GM21529 (cell line): ENCODE measurements at regions not wholly inside any gene's neighbourhood (a gene's known extent, or its start where the extent isn't known, plus 50 kb on each side); places are given as distances from the start of the nearest gene placed in this dataset.

Source experiments
- ATAC-seq: cut with Tn5 transposase; IDR thresholded peaks from one replicate; pipeline ENCODE4 v1.9.1; 2021; ENCODE audit not compliant: unreplicated experiment

DNA sequence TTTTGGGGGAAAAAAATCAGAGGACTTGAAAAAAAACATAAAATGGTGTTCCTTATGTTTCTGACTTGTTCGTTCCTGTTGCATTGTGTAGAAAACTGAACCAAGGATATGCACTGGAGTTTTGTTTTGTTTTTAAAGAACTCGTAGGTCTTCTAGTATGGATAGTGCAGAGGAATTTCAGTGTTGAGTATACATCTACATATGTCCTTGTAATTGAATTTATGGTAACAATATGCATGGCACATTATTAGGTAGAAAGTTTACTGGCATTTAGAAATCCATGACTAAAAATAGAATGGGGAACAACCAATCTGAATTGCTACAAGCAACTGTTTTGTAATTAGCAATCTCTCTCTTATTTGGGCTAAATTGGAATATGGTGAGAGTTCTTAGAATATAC lies 188.3 kb upstream of the ZRANB2 start:
- ATAC-seq = no peak

GRCh38 chr1:71267220-71267619 lies 186.4 kb upstream of the ZRANB2 start:
- ATAC-seq = no peak

DNA sequence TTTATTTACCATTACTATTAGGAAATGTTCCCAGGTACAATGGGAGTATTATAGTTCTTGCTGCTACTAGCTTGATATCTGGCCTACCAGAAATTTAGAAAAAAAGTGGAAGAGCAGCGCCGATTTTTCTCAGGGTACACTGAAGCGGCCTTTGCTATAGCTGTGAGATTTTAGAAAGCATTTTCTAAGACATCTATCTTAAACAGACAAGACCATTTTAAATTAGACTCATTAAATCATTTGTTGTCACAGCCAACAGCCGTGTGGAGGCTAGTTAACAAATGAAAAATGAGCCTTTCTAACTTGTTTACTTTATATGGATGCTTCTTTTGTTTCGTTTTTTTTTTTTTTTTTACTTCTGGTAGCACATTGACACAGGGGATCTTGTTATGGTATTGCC lies 183.2 kb upstream of the ZRANB2 start:
- ATAC-seq = no peak

- no peak for ATAC-seq
Observed at GRCh38 chr1:71262970-71263369, 182.1 kb upstream of the ZRANB2 start.

GRCh38 chr1:71252900-71253299 lies 172.1 kb upstream of the ZRANB2 start:
- no peak for ATAC-seq

DNA sequence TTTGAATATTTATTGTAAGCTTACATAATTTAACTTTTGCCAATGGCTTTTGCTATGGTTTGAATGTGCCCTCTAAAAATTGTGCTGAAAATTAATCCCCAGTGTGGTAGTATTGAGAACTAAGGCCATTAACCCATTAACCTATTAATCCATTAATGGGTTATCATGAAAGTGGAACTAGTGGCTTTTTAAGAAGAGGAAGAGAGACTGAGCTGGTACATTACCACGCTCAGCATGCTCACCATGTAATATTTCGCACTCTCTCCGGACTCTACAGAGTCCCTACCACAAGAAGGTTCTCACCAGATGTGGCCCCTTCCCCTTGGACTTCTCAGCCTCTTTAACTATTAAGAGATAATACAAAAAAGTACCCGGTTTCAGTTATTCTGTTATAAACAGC lies 164.4 kb upstream of the ZRANB2 start:
- ATAC-seq = no peak

DNA sequence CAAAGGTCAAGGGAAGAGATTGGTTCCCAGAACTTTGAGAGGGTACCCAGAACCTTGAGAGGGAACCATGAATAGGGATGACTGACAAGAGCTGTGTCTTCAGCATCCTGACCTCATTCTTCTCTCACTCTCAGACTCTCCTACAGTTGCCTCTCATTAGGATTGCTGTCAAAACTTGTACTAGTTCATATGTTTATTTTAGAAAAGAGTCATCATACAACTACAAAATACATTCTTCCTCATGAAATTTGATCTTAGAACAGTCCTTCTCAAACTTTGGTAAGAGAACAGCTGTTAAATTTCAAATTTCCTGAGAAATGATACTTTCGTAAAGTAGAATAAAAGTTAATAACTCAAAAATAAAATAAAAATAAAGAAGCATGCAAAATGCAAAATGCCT lies 161.4 kb upstream of the ZRANB2 start:
- no peak for ATAC-seq

DNA sequence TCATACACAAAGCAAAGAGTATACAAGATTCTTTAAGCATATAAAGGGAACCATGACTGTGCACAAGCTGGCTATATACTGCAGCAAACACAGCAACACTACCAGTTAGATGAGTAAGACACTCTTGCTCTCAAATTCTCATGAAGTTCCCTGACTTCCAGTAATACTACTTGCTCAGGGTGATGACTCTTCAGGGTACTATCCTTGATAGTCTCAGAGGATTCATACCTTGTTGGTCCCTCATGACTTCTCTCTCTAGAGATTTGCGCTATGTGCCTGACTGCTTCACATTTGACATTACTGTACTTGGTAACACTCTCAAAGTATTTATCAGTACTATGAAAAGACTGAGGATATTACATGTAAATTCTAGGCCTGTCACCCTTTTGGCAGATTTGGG lies 159.8 kb upstream of the ZRANB2 start:
- no peak for ATAC-seq

DNA sequence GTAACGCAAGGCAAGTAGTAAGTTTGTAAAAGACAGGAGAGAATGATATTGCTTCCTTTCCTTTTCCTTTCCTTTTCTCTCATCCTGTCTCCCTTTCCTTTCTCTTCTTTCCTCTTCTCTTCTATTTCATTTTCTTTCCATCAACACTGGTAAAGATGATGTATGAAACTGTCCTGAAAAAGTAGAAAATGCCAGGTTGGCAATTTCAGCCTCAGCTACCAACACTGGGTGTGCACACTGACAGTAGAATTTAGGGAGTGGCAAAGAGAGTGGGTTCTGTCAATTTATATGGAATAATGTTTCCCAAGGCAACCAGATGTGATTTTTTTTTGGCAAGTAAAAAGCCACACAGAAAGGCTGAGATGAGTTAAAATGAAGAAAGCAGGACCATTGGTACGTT lies 155.7 kb upstream of the ZRANB2 start:
- ATAC-seq = no peak

- no peak for ATAC-seq
Observed at GRCh38 chr1:71233645-71234044, 152.8 kb upstream of the ZRANB2 start.

GRCh38 chr1:71232786-71233185 lies 152.0 kb upstream of the ZRANB2 start:
- ATAC-seq = no peak

DNA sequence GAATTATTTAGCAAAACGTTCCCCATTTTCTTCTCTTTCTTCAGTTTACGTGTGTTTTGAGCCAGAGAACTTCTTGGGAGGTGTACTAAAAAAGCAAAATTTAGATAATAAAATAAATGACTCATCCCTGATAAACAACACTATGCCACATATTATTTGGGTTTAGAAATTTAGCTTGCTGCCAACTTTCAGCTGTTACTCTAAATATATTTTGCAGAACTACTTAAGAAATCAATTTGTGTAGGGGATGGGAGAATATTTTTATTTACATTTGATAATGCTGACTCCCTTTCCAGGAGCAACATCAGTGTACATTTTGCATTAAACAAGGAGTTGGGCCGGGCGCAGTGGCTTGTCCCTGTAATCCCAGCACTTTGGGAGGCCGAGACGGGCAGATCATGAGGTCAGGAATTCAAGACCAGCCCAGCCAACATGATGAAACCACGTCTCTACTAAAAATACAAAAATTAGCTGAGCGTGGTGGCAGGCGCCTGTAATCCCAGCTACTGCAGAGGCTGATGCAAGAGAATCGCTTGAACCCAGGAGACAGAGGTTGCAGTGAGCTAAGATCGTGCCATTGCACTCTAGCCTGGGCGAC lies 151.4 kb upstream of the ZRANB2 start:
- ATAC-seq = no peak

DNA sequence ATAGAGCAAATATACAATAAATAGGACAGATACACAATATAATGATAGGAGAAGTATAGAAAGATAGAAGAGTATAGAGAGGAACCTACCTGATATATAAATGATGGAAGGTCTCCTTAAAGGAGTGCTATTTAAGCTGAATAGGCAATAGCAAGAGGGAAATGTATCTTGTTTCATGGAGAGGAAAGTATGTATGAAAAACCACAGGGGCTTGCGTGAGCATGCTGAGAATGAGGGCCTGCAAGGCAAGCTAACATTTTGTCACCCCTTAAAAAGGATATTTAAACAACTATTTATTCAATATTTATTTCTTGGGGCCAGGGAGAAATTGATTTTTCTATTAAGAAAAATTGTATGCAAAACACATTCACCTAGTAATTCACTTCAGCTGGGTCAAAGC lies 150.9 kb upstream of the ZRANB2 start:
- ATAC-seq = no peak

GRCh38 chr1:71228742-71229365 lies 148.0 kb upstream of the ZRANB2 start:
- ATAC-seq = no peak

- no peak for ATAC-seq
Observed at GRCh38 chr1:71228241-71228640, 147.4 kb upstream of the ZRANB2 start.

DNA sequence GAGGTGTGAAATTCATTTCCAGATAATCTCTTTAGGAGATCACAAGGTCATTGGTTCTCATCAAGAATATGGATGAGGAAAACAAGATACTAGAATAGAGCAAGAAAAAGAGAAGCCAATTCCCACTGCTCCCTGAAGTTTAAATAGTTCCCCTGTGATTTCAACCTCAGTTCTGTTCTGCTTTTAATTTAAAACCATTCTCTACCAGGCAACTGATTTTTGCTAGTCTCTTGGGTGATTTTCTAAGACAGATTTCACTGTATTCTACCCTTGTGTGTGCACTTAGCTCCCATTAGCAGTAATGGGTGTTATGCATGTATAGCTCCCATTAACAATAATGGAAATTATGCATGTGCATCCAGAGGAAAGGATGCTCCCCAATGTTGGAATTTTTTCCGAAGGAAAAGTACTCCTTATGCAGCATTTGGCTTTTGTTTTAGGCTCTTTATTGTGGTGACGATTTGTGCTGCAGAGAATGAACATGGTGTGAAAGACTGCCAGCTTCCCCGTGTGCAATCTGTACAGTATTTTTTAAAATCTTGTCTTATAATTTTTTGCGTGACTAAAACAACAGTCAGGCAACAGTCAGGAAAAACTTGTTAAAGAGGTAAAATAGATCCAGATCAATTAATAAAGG lies 144.0 kb upstream of the ZRANB2 start:
- no peak for ATAC-seq

DNA sequence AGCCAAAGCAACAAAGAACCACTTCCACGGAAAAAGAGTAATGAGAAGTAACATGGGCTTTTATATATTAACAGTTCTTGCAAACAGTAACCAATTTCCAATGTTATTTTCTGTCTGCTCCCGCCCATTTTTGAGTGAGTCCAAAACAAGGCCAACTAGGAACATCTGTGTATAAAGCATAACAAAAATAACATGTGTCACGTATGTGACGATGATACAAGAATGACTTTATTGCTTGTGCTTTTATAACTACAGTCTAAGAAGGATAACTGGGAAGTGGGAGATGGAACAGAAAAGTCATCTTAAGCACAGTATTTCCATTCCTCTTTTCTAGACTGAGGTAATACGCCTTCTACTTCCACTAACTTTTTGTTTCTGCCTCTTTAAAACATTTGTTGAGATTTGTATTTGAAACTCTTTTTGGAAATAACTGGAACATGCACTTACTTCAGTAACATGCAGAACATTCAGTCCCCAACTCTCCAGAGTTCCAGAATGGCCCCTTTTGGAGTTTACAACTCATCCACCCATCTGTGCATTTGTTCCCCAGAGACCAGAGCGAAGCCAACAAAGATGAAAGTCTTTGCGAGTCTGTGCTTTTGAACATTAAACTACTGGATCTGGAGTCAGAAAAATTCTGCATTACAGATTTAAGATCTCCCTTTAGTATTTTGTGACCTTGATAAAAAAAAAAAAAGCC lies 143.0 kb upstream of the ZRANB2 start:
- no peak for ATAC-seq

- no peak for ATAC-seq
Observed at GRCh38 chr1:71222668-71223067, 141.8 kb upstream of the ZRANB2 start.

- no peak for ATAC-seq
Observed at GRCh38 chr1:71210718-71211117, 129.9 kb upstream of the ZRANB2 start.

DNA sequence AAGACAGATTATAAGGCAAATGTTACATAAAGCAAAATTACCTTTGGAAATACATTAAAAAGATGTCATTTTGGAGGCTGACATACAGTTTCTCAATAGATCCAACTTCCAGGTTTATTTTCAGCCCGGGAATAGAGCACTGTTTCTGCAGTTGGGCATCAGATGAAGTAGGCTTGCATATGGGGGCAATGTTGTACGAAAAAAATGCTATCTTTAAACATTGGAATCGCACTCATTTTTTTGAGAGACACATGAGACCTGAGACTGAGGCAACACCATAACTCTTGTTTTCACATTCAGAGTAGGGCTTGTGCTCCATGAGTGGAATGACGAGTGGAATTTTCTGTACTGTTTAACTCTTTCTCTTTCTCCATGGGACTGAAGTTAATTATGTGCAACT lies 122.4 kb upstream of the ZRANB2 start:
- ATAC-seq = no peak

GRCh38 chr1:71200503-71200902 lies 119.7 kb upstream of the ZRANB2 start:
- ATAC-seq = no peak

GRCh38 chr1:71196685-71197084 lies 115.8 kb upstream of the ZRANB2 start:
- ATAC-seq = no peak
